Ascending aorta (tissue), 2 donors: ENCODE measurements at regions not wholly inside any gene's neighbourhood (a gene's known extent, or its start where the extent isn't known, plus 50 kb on each side); places are given as distances from the start of the nearest gene placed in this dataset.
A peak's percentile ranks its signal among the peaks of the same experiment; 100 is the strongest.

Experiments
- DNase-seq, 2 donors: peaks; one replicate each; pipeline ENCODE4 v3.0.0-alpha.2; 2019; ENCODE audit warnings: low spot score in 2 of 2
- H3K27ac ChIP-seq, 2 donors: fragments of 200-600 bp; sonication (generic); one replicate each; pipeline ENCODE4 v1.5.1; 2016 to 2017; ENCODE audit warnings: mild to moderate bottlenecking in 1 of 2
- H3K27me3 ChIP-seq: fragments of 200-600 bp; sonication (generic); one replicate; pipeline ENCODE4 v1.5.1; 2017
- H3K36me3 ChIP-seq, 2 donors: fragments of 200-600 bp; sonication (generic); one replicate each; pipeline ENCODE4 v1.5.1; 2016
- H3K4me1 ChIP-seq, 2 donors: fragments of 200-600 bp; sonication (generic); one replicate each; pipeline ENCODE4 v1.5.1; 2016 to 2017; ENCODE audit warnings: mild to moderate bottlenecking in 1 of 2
- H3K4me3 ChIP-seq, 2 donors: fragments of 200-600 bp; sonication (generic); one replicate each; pipeline ENCODE4 v1.5.1; 2016 to 2017; ENCODE audit warnings: mild to moderate bottlenecking in 1 of 2
- H3K9me3 ChIP-seq, 2 donors: fragments of 200-600 bp; sonication (generic); one replicate each; pipeline ENCODE4 v1.5.1; 2016
- intact Hi-C: fragments of 100-400 bp; cut with DNase I; formaldehyde crosslinking; loops from one replicate; pipeline ENCODE4 v1.15.1; 2023
- TF ChIP-seq, protein P1 (sequence below), 3 experiments: fragments of 200-600 bp in 2 of 3; fragments of 450-650 bp in 1 of 3; sonication (generic) in 2 of 3; IDR thresholded peaks; one replicate each; pipeline ENCODE4 v1.5.1; 2016 to 2019; ENCODE audit warnings: antibody characterized with exemption in 3 of 3, mild to moderate bottlenecking in 1 of 3, moderate library complexity in 1 of 3

DNA sequence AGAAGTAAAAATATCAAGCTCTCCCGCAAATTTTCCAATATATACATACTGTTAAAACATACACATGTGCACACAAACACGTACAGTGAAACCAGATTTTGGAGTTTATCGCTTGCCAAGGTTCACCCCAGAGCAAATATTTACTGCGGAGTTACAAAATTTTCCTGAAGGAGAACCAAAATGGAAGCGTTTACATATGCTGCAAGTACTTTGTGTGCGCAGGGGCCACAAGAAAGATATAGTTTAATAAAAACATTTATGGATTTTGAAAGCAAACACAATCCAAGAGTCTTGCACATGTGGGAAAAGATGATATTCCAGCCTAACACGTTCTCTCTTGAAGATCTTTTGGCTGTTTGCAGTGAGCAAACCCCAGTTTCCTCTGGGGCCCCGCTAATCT is 301.3 kb upstream of the NFE2L3 start:
- Histone ChIP-seq H3K27ac (peak overlapping the region; percentile 83 to 85), H3K9me3 (no peaks in the 10 kb centered on the region), H3K36me3 (no peaks in the 10 kb centered on the region), H3K4me1 (peaks cover 27 to 62% of the 10 kb centered on the region in 2 donors), H3K27me3 (no peaks in the 10 kb centered on the region), H3K4me3 (no peak overlapping the region)
- no peak for DNase-seq
- intact Hi-C loops, result loop anchor here (1.0 to 10.0 kb wide), 10 partner anchors 46 to 866 kb away; partner anchors contain the start of genes CYCS and OSBPL3
- TF ChIP-seq, protein P1, sequence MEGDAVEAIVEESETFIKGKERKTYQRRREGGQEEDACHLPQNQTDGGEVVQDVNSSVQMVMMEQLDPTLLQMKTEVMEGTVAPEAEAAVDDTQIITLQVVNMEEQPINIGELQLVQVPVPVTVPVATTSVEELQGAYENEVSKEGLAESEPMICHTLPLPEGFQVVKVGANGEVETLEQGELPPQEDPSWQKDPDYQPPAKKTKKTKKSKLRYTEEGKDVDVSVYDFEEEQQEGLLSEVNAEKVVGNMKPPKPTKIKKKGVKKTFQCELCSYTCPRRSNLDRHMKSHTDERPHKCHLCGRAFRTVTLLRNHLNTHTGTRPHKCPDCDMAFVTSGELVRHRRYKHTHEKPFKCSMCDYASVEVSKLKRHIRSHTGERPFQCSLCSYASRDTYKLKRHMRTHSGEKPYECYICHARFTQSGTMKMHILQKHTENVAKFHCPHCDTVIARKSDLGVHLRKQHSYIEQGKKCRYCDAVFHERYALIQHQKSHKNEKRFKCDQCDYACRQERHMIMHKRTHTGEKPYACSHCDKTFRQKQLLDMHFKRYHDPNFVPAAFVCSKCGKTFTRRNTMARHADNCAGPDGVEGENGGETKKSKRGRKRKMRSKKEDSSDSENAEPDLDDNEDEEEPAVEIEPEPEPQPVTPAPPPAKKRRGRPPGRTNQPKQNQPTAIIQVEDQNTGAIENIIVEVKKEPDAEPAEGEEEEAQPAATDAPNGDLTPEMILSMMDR (IDR thresholded peaks at IDR 0.05), result no peak

DNA sequence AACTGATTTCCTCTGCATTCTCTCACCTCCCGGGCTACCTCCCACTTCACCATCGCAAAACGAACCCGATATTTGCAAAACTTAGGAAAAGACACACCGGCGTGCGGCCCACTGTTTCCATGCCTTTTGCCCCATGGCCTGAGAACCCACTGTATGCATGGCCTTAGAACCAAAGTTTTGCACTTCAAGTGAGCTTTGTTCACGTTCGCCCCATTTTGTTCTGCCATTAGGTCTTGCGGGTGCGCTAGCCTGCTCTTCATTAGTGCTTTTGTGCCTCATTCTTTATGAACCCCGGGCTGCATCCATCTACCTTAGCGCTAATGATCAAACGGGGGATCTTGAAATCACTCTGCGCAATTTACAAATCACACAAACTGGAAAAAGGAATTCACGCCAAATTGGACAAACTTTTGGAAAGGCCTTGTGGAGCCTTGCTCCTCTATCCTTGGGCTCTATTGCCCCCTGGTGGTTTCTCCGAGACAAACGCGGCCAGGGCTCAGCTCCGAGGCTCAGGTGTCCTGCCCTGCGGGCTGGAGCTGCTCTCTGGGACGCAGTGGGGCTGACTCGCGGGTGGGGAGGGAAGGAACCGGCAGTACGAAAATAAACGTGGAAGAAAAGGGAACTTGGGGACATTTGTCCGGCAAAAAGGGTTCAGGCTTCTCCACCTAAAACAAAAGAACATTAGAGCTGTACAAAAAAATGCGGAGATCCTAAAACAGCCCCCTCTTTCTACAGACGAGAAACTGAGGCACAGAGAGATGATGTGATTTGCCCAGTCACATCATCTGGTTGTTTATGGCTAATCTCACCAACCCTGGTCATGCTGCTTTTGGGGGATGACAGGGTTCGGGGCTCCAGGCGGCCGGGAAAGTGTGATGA is 300.4 kb upstream of the NFE2L3 start:
- peak overlapping the region; percentile 65 to 76 for H3K27ac ChIP-seq

DNA sequence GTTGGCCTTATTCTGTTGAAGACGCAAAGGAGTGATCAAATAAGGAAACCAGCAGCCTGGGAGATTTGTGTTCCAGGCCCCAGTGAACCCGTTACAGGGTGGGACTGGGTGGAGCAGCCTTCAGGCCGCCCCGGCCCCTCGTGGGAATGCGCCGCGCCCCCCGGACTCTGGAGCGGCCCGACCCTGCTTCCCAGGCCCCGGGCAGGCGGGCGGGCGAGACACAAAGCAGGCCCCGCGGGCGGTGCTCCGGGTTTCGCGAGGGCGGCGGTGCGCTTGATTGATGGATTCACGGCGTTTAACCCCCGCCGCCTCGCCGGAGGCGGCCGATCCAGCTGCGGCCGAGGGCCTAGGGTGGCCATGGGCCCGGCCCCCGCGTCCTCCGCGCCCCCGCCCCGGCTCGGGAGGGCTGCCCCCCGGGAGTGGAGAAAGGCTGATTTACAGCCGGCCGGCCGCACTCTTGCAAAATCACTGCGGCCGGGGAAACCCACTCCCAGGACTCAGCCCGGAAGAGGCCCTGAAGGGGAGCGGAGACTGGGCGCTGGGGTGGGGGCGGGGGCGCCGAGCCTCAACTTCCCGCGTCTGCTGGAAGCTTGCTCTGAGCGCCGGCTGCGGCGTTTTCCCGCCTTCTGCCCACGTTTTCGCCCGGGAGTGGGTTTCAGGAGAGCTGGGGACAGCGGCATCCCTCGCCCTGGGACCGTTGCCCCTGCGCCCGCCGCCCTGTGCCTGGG is 299.6 kb upstream of the NFE2L3 start:
- H3K4me1 ChIP-seq, result peaks cover 27 to 48% of the 10 kb centered on the region in 2 donors

More for the DNA sequence above, 300.4 kb upstream of the NFE2L3 start:
- intact Hi-C loops, result loop anchor here (1.0 to 10.0 kb wide), 10 partner anchors 47 to 867 kb away; partner anchors contain the start of genes CYCS and OSBPL3
- Histone ChIP-seq H3K27me3 (no peaks in the 10 kb centered on the region), H3K4me1 (peaks cover 27 to 54% of the 10 kb centered on the region in 2 donors), H3K36me3 (no peaks in the 10 kb centered on the region), H3K4me3 (peak overlapping the region; percentile 27 to 53), H3K9me3 (no peaks in the 10 kb centered on the region)
- peak; percentile 62 to 92 for DNase-seq
- TF ChIP-seq, protein P1 (IDR thresholded peaks at IDR 0.05), result peak; percentile 85 to 89 (median 88)

DNA sequence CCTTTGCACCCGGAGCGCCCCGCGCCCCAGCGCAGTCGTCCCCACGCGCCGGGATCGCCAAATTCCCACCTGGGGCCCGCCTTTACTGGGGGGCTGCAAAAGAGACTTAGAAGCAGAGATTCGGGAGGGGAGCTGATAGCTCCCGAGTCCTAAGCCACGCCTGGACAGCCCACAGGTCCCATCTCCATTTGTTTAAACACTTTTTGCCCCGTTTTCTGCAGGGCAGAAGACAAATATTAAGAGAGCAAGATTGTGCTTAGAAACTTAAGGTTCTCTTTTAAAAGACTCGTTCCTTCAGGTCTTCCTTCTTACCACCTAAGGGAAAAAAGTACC is 299.1 kb upstream of the NFE2L3 start:
- peak overlapping the region; percentile 65 to 76 for H3K27ac ChIP-seq
- TF ChIP-seq, protein P1 (IDR thresholded peaks at IDR 0.05), result no peak
- no peaks in the 10 kb centered on the region for H3K9me3 ChIP-seq
- DNase-seq, result no peak
- H3K27me3 ChIP-seq, result no peaks in the 10 kb centered on the region
- H3K36me3 ChIP-seq, result no peaks in the 10 kb centered on the region
- intact Hi-C loops, result loop anchor here (5.0 to 10.0 kb wide), 6 partner anchors 141 to 868 kb away; partner anchors contain the start of genes CYCS and OSBPL3
- H3K4me1 ChIP-seq, result peaks cover 27 to 43% of the 10 kb centered on the region in 2 donors
- peak overlapping the region in 1 of 2 donors; percentile 53 for H3K4me3 ChIP-seq

More for the DNA sequence above, 299.6 kb upstream of the NFE2L3 start:
- Histone ChIP-seq H3K27me3 (no peaks in the 10 kb centered on the region), H3K4me3 (peak overlapping the region; percentile 27 to 53), H3K9me3 (no peaks in the 10 kb centered on the region), H3K36me3 (no peaks in the 10 kb centered on the region), H3K27ac (peak overlapping the region; percentile 65 to 76)
- TF ChIP-seq, protein P1 (IDR thresholded peaks at IDR 0.05), result no peak
- DNase-seq, result no peak
- intact Hi-C loops, result loop anchor here (5.0 to 10.0 kb wide), 6 partner anchors 140 to 868 kb away; partner anchors contain the start of genes CYCS and OSBPL3

DNA sequence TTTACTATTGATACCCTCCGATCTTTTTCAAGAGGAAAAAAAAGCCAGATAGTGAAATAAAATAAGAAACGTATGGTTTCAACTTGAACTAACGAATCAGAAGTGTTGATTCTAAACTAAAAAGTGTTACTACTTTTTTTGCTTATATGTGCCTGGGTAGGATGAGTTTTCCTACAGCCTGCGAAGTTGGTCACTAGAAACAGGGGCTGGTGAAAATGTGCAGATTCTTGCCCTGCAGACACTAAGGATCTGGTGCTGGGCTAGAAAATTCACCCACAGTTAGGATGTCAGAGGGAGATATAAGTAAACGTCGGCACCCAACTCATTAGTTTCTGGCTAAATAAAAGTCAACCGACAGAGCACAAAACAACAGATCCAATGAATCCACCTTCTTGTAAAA is 298.7 kb upstream of the NFE2L3 start:
- TF ChIP-seq, protein P1 (IDR thresholded peaks at IDR 0.05), result no peak
- Histone ChIP-seq H3K4me3 (no peak overlapping the region), H3K36me3 (no peaks in the 10 kb centered on the region), H3K4me1 (peaks cover 27 to 39% of the 10 kb centered on the region in 2 donors), H3K9me3 (no peaks in the 10 kb centered on the region), H3K27me3 (peaks cover 4% of the 10 kb centered on the region), H3K27ac (peak overlapping the region; percentile 65 to 76)
- DNase-seq, result no peak
- intact Hi-C loops, result loop anchor here (5.0 to 10.0 kb wide), 6 partner anchors 141 to 869 kb away; partner anchors contain the start of genes CYCS and OSBPL3
